Activated CD4-positive, alpha-beta T cell treated with anti-CD3 and anti-CD28 coated beads for 24 hours (primary cell): ENCODE measurements at regions not wholly inside any gene's neighbourhood (a gene's known extent, or its start where the extent isn't known, plus 50 kb on each side); places are given as distances from the start of the nearest gene placed in this dataset.

Experiments
- DNase-seq, 2 donors: peaks; one replicate each; pipeline ENCODE4 v3.0.0-alpha.2; 2020; ENCODE audit warnings: low read depth in 2 of 2

GRCh38 chr4:181710143-181710542, 533.1 kb upstream of the TENM3 start:
- DNase-seq: no peak

- no peak for DNase-seq
Measured at GRCh38 chr4:181711387-181711786, 531.8 kb upstream of the TENM3 start.

- DNase-seq: no peak
Measured at GRCh38 chr4:181728305-181728966, 514.8 kb upstream of the TENM3 start.

- no peak for DNase-seq
Measured at GRCh38 chr4:181731900-181732299, 511.3 kb upstream of the TENM3 start.

- DNase-seq: no peak
Measured at GRCh38 chr4:181737744-181738143, 505.5 kb upstream of the TENM3 start.

GRCh38 chr4:181739031-181739430, 504.2 kb upstream of the TENM3 start:
- DNase-seq: no peak

- no peak for DNase-seq
Measured at GRCh38 chr4:181741513-181741912, 501.7 kb upstream of the TENM3 start.

- no peak for DNase-seq
Measured at GRCh38 chr4:181745933-181746625, 497.1 kb upstream of the TENM3 start.

GRCh38 chr4:181748581-181748980, 494.6 kb upstream of the TENM3 start:
- DNase-seq: no peak

GRCh38 chr4:181752516-181752915, 490.7 kb upstream of the TENM3 start:
- DNase-seq: no peak

GRCh38 chr4:181753207-181753606, 490.0 kb upstream of the TENM3 start:
- DNase-seq: no peak

GRCh38 chr4:181755846-181756245, 487.4 kb upstream of the TENM3 start:
- no peak for DNase-seq

GRCh38 chr4:181756451-181757095, 486.6 kb upstream of the TENM3 start:
- no peak for DNase-seq

- no peak for DNase-seq
Measured at GRCh38 chr4:181757098-181757497, 486.1 kb upstream of the TENM3 start.

- no peak for DNase-seq
Measured at GRCh38 chr4:181757910-181758660, 485.1 kb upstream of the TENM3 start.

GRCh38 chr4:181760560-181760959, 482.6 kb upstream of the TENM3 start:
- no peak for DNase-seq

GRCh38 chr4:181761156-181761555, 482.0 kb upstream of the TENM3 start:
- DNase-seq: no peak

- no peak for DNase-seq
Measured at GRCh38 chr4:181766061-181766548, 477.1 kb upstream of the TENM3 start.

- no peak for DNase-seq
Measured at GRCh38 chr4:181770971-181771370, 472.2 kb upstream of the TENM3 start.

- no peak for DNase-seq
Measured at GRCh38 chr4:181775298-181775697, 467.9 kb upstream of the TENM3 start.

GRCh38 chr4:181776264-181777054, 466.7 kb upstream of the TENM3 start:
- no peak for DNase-seq
